NCI-H226 (cell line): ENCODE measurements at regions not wholly inside any gene's neighbourhood (a gene's known extent, or its start where the extent isn't known, plus 50 kb on each side); places are given as distances from the start of the nearest gene placed in this dataset.
A peak's percentile ranks its signal among the peaks of the same experiment; 100 is the strongest.

Experiments
- DNase-seq: peaks from one replicate; pipeline ENCODE4 v3.0.0-alpha.2; 2015

DNA sequence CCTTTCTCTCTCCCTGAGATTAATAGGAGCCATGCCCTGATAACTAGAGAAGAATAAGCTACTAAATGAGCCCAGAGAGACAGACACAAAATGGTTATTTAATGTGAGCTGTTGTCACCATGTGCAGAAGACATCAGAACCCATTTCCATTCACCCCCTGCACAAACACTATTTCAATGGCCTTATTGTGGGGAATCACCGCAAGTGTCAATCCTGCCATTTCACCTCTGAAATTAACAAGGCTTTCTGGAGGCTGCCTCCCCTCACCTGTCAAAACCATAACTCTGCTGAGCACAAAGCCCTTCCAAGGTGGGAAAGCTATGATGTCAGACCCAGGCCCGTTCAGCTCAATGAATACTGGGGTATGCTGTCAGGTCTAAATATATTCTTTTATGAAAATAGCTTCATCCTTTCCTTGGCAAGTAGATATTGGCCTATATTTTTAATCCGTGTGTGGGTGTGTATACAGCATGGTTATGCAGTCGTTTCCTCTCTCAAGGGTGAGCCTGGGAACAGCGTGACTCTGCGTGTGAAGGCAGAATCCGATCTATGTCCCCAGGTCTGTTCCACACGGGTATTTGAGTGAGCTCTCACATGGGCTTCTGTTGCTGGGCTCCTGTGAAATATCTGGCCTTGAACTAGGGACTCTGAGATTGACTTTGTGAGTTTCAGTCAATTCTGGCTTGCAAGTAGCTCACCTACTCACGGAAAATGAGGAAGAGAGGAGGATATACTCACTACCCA, 266.3 kb downstream of the FBXW7 start:
- no peak for DNase-seq

DNA sequence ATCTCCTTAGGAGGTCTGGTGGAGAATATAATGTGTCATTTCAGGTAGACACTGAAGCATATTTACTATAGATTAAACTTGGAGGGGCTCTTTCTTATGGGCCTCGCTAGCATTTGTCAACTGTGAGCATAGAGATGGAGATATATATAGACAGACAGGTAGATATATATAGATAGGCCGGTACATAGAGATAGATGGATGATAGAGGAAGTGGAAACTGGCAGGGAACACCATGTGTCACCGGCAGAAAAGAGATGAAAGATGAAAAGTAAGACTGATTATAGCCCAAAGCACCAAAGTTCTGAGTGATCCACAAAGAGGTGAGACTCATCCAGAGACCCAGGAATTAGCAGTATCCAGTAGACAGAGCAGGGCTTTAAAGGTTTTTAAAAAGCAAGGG, 268.1 kb downstream of the FBXW7 start:
- DNase-seq = no peak

DNA sequence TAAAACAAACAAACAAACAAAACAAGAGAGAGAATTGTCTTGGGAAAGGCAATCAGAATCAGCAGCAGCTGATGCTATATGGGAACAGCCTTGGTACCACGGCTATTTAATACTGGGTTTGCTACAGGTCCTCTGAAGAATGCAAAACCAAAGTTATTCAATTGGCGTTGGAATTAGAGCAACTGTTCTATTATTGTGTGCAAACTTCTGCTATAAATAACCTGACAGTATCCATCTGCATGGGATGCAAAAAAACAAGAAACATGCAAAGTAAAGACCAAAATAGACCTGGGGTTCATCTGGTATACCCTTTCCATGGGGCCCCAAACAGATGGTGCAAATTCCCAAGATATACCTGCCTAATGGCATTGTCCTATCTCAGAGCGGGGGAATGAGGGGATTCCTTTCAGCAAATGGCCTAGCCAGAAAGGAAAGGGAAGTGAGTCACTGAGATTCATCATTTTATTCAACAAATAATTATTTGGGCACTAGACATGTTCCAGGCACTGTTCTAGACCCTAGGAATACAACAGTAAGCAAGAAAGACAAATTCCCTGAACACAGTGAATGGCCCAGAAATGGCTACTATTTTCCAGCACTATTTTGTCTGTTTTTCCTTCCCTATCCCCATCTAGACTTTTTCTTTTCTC, 268.9 kb downstream of the FBXW7 start:
- no peak for DNase-seq

DNA sequence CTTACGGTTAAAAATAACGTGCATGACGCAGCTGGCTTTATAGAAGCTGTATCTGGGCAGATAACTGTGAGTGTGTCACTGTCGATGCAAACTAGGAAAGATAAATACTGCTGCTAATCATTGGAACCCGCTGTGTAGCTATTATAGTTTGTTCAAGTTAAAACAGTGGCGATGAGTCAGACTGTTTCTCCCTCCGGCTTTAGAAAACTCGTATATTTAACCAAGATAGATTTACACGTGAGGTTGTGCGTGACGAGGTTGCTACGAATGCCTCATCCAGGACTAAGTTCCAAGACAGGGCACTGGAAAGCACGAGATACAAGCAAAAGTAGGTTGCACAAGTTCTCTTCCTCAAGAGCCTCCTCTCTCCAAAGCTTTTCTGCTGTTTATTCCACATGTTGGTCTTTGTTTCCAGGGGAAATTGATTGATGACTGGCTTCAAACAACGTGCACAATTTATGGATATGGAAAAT, 270.7 kb downstream of the FBXW7 start:
- DNase-seq = no peak

DNA sequence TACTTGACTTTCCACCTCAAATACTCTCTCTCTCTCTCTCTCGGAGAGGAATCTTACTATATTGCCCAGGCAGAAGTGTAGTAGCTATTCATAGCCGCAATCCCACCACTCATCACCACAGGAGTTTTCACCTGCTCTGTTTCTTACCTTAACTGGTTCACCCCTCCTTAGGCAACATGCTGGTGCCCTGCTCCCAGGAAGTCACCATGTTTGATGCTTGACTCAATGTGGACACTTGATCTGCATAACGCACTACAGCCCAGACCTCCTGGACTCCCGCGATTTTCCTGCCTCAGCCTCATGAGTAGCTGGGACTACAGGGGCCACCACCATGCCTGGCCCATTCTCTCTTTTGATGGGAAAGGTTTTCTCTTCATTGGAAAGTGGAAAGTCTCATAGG, 271.8 kb downstream of the FBXW7 start:
- no peak for DNase-seq

DNA sequence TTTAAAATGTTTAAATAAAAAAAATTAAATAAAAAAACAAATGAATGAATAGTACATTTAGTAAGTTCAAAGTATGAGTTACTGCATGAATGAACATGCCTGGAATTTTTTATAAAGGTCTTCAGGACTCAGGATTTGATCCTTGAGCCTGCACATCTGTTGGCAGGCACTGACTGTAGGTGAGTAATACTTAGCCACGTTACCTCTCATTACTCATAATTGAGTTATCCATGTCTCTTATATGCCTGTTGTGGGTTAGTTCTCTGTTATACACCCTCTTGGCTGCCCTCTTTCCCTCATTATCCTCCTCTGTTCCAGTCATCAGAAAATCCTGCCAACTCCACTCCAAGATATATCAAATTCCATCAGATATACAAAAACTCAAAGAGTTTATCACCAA, 276.0 kb downstream of the FBXW7 start:
- peak; percentile 92 for DNase-seq

DNA sequence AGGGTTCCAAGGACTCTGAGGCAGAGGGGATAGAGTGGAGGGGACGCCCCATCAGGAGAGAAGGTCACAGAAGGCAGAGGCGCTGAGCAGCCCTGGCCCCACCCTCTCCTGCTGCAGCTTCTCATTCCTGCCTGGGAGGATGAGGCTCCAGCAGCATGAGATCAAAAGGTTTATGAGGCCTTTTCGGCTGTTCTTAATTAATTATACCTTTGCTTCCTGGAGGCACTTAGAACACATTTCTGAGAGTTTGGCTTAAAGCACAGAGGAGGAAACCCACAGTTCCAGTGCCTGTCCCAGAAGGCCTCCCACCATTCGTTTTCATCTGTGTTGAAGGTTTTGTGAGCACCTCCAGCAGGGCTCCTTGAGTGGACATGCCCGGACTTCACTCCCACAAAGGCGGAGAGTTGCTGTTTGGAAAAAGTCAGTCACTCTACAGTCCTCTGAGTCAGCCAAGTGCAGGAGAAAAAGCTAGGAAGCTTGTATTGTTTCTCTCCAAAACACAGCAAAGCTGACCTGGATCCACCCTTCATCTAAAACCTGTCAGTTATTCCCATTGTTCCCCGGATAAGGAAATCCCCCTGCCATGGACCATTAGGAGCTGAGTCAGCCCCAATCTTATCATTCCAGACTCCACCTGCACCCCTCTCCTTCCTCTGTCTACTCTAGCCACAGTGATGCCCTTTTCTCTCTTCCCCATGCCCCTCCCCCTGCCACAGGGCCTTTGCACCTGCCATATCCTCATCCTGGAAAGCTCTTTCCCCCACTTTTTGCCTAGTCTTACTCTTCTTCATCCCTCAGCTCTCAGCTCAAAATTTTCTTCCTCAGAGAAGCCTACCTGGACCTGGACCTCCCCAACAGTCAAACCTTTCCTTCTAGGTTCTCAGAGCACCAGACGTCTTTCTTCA, 276.8 kb downstream of the FBXW7 start:
- DNase-seq = peak; percentile 86

DNA sequence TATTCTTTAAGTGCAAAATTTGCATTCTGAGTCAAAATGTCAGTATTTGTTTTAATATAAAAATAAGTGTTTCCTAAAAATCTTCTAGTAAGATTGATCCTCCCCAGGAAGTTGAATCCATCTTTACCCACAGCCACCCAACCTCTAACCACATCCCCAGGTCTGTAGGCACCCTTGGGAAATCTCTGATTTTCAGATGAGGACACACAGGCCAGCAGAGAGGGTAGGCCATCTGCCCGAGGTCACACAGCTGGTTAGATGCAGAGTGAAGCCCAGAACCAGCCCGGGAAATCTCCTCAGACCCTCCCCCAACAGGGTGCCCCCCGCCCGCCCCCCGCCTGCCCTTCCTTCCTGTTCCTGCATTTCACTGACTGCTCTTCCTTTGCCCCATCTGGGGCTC, 277.5 kb downstream of the FBXW7 start:
- no peak for DNase-seq

DNA sequence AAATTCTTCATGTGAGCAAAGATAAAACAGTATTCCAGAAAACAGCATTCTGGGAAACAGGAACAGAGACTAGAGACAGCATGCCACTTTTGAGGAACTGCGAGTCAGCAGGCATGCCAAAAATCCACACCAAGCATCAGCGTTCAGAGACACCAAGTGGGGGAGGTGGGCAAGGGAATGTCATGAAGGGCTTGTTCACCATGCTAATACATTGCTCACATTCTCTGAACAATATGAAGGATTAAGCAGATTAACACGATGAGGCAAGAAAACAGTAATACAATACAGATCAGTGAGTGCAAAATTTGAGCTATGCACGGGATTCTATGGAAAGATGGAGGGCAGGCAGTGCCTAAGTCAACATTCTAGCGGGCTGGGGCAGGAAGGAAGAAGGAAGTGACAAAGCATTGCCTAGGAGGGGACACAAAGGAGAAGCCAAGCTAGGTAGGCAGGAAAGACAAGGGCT, 278.3 kb downstream of the FBXW7 start:
- peak; percentile 76 for DNase-seq

DNA sequence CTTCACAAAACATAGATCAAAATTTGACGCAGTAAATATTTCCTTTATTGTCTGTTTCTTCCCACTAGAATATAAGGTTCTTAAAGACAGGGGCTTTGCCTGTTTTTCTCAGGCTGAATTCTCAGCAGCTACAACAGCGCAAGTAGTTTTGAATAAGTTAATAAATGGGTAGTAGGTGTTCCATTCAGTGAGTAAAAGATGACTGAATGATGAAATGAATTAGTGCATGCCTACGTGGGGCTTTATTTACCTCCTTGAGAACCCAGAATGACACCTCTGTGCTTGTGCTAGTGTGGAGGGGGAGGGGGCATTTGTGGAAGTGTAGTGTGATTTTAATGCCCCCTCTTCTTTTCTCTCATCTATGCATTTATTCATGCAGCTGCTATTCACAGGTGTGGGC, 278.9 kb downstream of the FBXW7 start:
- no peak for DNase-seq

DNA sequence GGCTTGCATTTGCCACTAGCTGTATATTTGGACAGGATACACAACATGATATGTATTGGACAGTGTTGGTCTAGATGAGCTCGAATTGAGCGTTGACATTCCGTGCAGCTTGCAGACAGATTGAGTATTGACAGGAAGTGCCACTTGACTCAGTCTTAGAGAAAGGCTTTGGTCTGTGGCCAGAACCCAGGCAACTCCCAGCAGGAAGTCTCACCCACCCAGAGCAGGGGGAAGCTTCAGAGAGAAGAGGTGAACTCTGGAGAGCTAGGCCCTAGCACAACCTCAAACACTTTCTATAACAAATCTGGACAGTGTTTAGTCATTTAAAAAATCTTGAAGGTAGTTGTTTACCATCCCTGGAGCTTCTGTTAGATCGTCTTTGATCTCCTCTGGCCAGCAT, 280.5 kb downstream of the FBXW7 start:
- peak; percentile 14 for DNase-seq

DNA sequence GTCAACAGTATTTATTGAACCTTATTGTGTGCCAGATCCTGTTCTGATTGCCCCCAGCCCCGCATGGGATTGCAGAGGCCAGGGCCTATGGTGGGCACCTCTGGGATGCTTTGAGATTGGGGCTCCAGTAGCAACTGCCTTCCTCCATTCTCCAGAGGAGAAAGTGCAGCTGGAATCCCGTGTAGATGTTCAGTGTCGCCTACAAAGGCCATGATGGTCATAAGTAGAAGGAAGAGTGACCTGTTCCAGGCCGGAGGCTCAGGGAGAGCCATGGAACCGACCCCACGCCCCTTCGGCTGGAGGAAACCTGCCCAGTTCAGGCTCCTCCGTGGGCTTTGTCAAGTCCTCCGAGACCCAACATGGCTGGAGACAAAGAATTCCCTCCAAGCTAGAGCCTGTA, 287.5 kb downstream of the FBXW7 start:
- DNase-seq = no peak

DNA sequence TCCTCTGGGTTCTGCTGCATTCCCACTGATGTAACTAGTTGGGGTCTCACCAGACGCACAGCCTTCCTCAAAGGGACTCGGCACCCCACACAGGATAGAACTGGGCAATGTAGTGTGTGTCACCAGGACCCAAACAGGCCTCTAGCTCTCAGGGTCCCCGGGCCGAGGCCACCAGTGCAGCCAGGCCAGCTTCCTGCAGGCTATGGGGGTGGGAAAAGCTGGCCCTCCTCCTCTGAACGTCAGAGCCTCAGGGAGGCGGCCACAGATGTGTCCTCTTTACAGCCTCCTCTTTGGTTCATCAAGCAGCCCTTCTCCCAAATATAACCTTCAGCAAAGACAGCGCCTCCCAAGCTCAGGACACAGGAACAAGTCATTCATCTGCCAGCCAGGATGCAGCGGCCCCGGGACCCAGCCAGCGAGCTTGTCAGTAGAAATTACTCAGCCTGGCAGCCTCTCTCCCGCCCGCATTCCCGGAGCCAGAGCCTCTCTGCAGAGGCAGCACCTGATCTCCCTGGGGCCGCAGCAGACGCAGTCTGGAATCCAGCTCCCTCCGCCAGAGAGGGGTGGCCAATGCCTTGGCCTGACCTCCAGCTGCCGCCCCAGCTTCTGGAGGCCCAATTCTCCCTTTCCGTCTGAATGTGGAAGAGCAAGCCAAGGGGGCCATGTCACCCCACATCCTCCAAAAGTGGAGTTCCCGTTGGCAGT, 288.5 kb downstream of the FBXW7 start:
- DNase-seq = peak; percentile 22

DNA sequence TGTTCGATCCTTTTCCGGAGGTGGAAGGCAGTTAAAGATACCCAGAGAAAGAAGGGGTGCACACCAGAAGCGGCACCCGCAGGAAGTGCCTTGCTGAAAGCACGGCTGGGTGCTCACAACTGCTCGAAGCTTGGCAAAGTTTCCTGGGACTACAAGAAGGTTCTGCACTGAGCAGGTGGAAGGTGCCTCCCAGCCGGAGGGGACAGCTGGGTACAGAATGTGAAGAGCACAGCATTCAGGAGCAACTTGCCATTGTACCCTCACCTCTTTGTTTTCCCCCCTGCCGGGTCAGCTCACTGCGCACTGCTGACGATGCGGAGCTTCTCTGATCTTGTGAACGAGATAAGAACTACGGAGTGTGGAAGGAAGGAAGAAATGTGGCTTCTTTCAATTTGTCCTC, 289.2 kb downstream of the FBXW7 start:
- no peak for DNase-seq

DNA sequence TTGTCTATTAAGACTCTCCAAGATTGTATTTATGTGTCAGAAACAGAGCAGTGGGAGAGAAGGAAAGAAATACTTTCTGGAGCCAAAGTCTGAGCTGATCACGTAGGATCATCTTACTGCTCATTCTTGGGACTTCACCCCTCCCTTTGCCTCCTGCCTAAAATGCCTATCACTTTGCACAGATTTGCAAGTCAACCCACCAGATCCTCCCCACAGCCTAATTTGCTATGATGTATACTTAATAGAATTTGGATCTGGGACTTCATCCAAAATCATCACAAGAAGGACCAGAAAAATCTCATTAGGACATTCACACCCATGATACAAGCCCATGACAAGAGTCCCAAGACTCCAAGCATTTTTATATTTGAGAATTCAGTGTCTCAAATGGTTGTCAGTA, 290.2 kb downstream of the FBXW7 start:
- no peak for DNase-seq

DNA sequence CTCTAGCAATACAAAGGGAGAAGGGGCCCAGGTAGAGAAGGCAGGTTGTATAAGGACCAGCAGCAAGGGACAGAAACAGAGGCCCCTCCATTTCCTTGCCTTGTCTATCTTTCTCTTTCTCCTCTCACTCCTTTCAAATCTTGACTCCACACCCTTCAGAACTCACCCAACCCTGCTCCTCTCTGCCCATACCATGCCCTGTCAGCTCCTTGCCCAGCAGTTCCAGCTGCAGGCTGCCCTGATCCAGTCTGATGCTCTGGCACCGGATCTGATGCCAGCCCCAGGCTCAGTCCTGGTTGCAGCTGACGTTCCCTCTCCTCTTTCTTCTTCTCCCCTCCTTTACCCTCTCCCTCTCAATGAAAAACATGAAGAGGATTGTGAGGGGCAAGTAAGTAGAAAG, 291.2 kb downstream of the FBXW7 start:
- no peak for DNase-seq

DNA sequence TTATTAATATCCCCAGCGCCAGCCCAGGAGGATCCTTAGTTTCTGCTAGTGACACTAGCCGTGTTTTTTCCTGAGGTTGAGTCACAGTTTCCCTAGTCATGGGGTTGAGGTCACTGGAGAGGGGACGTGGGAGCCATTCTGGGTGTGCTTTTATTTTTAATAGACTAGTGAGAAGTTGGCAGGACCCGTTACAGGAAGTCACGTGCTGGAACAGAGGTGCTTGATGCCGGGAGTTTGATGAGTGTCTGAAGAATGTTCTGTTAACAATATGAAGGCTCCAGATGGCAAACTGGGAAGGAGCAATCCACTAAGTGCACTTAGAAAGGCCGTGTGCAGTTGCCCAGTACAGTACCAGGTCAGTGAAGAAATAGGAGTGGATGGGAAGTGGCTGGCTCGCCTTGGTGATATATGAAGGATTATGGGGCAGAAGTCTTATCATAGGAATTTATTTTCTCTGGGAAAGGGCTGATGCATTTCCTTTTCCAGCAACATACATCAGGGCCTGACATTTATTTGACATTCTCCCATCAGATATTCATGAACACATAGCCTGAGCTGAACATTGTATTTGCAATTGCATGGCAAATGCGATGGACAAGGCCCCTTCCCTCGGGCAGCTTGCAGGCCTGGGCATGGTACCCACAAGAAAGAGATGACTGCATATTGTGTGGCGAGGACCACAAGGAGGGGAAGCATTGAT, 291.8 kb downstream of the FBXW7 start:
- DNase-seq = peak; percentile 12

DNA sequence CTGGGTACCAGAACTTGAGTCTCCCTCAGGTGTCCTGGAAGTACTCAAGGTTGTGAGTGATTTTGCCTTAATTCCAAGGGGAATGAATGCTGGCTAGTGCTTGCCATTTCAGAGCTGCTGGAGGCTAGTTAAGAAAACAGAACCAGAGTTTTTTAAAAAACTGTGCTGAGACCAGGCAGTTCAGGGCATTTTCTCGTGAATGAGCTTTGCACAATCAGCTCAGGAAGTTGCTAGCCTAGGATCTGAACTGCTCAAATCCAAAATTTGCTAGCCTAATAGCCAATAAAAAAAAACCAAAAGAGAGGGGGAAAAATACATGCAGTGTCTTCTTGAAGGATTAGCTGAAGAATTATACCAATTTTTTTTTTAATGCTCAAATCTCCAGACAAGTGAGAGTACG, 292.7 kb downstream of the FBXW7 start:
- no peak for DNase-seq

DNA sequence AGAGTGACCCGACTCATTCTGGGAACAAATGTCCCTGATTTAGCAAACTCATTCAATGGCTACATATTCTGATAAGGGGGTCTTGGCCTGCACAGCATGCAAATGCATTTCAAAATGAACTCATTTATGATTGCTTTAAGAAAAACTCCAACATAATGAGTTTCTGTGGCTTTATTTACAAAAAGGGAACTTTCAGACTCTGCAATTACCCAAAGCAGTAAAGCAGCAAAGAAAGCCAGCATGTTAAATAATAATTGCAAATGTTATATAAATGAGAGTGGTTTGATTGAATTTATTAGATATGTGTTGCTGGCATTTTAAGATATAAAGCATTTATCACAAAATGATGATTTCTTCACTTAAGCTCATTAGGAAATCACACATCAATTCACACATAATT, 295.7 kb downstream of the FBXW7 start:
- DNase-seq = no peak

DNA sequence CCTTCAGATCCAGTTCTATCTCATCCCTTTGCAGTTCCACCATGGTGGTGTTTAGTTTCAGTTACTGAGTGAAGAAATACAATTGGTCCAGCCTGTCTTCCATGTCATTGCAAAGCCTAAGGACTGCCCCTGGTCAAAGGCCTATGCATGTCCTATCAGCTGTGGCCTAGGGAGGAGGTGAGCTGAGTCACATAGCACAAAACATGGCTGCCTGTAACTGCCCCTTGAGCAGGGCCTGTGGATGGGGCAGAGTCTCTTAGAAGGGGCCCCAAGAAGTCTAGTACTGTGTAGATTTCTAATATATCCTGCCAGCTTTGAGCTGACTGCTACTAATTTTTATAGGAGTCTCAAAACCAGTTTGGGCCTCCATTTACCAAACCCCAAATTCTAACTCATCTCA, 296.7 kb downstream of the FBXW7 start:
- DNase-seq = no peak

DNA sequence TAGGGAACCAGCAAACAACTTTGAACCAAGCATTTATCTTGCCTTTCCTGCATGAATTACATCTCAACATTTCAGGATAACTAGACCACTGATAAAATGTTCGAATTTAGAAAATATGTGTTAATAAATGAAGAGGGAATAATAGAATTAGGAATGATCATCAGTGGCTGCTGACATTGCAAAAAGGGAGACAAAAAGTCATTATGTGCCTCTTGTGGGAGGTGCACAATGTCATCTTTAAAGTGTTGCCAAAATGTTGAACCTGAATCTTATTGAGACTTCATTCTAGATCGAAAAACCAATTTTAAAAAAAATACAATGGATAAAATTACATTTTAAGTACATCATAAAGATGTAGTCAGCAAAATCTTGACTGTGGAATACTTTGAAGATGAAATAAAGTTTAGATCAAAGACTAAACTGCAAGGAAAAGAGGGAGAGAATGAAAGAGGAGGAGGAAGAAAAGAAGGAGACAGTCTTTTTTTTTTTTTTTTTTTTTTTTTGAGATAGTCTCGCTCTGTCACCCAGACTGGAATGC, 299.3 kb downstream of the FBXW7 start:
- DNase-seq = no peak

DNA sequence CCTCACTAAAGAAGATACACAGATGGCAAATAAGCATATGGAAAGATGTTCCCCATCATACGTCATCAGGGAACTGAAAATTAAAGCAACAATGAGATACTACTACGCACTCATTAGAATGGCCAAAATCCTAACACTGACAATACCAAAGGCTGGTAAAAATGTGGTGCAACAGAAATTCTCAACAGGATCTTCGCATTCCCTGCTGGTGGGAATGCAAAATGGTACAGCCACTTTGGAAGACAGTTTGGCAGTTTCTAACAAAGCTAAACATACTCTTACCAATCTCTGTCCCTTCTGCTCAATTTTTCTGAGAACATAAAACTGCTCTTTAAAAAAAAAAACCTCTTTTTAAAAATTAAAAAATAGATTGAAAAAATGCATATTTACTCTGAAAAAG, 300.2 kb downstream of the FBXW7 start:
- DNase-seq = no peak
